NB4 (cell line): ENCODE measurements at regions not wholly inside any gene's neighbourhood (a gene's known extent, or its start where the extent isn't known, plus 50 kb on each side); places are given as distances from the start of the nearest gene placed in this dataset.

Source experiments
- MYC ChIP-seq: IDR thresholded peaks from 2 replicates; pipeline ENCODE4 v1.6.1; 2011; ENCODE audit warnings: low read depth, low read length
- POLR2A ChIP-seq: IDR thresholded peaks from 2 replicates; pipeline ENCODE4 v1.6.1; 2011; ENCODE audit warnings: mild to moderate bottlenecking; ENCODE audit not compliant: insufficient read length; ENCODE audit errors: extremely low read depth
- TF ChIP-seq, protein P1 (sequence below): IDR thresholded peaks from one replicate; pipeline ENCODE4 v1.5.1; 2012; ENCODE audit warnings: low read depth, low read length
- TF ChIP-seq, protein P2 (sequence below): IDR thresholded peaks from 2 replicates; pipeline ENCODE4 v1.6.1; 2011; ENCODE audit warnings: low read depth, low read length

DNA sequence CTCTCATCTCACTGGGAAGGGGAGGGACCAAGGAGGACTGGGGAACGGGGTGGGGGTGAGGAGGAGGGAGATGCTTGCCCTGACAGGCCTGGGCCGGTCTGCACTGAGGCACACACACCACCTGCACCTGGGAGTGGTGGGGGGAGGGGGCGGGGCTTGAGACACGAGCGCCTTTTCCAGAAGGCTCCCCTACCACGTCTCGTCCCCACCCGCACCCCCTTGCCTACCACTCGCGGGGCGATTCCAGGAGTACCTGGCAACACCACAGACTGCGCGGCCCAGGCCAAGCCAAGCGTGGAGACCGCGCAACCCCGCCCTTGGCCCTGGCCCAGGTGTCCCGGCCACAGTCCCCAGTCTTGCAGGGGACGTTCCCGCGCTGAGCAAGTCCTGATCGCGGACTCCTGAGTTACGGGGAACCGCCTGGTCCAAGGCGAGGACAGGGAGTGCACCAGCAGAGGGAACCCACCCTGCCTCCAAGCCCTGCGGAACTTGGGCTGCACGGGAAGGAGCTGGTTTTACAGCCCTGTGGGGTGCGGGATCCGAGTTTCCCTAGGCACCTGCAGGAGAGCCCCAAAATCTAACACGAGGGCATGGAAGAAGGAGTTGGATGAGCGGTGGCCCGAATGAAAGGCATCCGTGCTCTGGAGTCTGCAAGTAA lies 68.1 kb upstream of the SH3GL3 start:
- TF ChIP-seq, protein P1, sequence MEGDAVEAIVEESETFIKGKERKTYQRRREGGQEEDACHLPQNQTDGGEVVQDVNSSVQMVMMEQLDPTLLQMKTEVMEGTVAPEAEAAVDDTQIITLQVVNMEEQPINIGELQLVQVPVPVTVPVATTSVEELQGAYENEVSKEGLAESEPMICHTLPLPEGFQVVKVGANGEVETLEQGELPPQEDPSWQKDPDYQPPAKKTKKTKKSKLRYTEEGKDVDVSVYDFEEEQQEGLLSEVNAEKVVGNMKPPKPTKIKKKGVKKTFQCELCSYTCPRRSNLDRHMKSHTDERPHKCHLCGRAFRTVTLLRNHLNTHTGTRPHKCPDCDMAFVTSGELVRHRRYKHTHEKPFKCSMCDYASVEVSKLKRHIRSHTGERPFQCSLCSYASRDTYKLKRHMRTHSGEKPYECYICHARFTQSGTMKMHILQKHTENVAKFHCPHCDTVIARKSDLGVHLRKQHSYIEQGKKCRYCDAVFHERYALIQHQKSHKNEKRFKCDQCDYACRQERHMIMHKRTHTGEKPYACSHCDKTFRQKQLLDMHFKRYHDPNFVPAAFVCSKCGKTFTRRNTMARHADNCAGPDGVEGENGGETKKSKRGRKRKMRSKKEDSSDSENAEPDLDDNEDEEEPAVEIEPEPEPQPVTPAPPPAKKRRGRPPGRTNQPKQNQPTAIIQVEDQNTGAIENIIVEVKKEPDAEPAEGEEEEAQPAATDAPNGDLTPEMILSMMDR: no peak
- TF ChIP-seq POLR2A (no peak), MYC (no peak)
- TF ChIP-seq, protein P2, sequence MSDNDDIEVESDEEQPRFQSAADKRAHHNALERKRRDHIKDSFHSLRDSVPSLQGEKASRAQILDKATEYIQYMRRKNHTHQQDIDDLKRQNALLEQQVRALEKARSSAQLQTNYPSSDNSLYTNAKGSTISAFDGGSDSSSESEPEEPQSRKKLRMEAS: no peak
